ENCODE measurements at regions not wholly inside any gene's neighbourhood (a gene's known extent, or its start where the extent isn't known, plus 50 kb on each side); places are given as distances from the start of the nearest gene placed in this dataset.

- H3K4me2 ChIP-seq (ENCODE audit: control insufficient read depth, extremely low read depth, insufficient read depth, low read depth, low read length): no peak overlapping the region
- dilution Hi-C loops (cut with MboI; ENCODE audit: extremely low pct_ligation_motif_present, low sequenced_read_pairs): no loop called here
- no peaks in the 10 kb centered on the region for H3K9me3 ChIP-seq (ENCODE audit: control insufficient read depth, low read depth, low read length)
- no peak overlapping the region for H3K4me3 ChIP-seq (ENCODE audit: control insufficient read depth in 2 of 3, extremely low read depth in 1 of 3, insufficient read depth in 2 of 3, low read depth in 1 of 3, low read length in 3 of 3)
- H3K79me2 ChIP-seq (ENCODE audit: control insufficient read depth, insufficient read depth, low read length): no peaks in the 10 kb centered on the region
- no peaks in the 10 kb centered on the region for H3K36me3 ChIP-seq (ENCODE audit: control insufficient read depth in 2 of 2, extremely low read depth in 1 of 2, insufficient read depth in 2 of 2, low read length in 2 of 2)
- no peak overlapping the region for H2AFZ ChIP-seq (ENCODE audit: control insufficient read depth, low read length)
- no peak overlapping the region for H3K27ac ChIP-seq (ENCODE audit: control insufficient read depth, insufficient read depth, low read length)
- H3K9ac ChIP-seq (ENCODE audit: control insufficient read depth, extremely low read depth, insufficient read depth, low read length): no peak overlapping the region
- H4K20me1 ChIP-seq (ENCODE audit: control insufficient read depth, extremely low read depth, insufficient read depth, low read length): no peaks in the 10 kb centered on the region
- no peaks in the 10 kb centered on the region for H3K4me1 ChIP-seq (ENCODE audit: control insufficient read depth, extremely low read depth, insufficient read depth, low read length)
- no peak for DNase-seq (ENCODE audit: low read depth, low spot score)
- H3K9me1 ChIP-seq (ENCODE audit: control insufficient read depth, extremely low read depth, insufficient read depth, low read length): no peaks in the 10 kb centered on the region
- no peak for TF ChIP-seq EZH2 (IDR thresholded peaks at IDR 0.05; ENCODE audit: low read length)
- TF ChIP-seq CTCF (optimal IDR thresholded peaks at IDR 0.05 in 1 of 3, IDR thresholded peaks at IDR 0.05 in 1 of 3, conservative IDR thresholded peaks at IDR 0.05 in 1 of 3; ENCODE audit: extremely low read depth in 1 of 3, insufficient read depth in 2 of 3, low read length in 3 of 3): no peak
- no peaks in the 10 kb centered on the region for H3K27me3 ChIP-seq (ENCODE audit: control insufficient read depth, extremely low read depth, insufficient read depth, low read length)
- no peak for FAIRE-seq
Observed at GRCh38 chr10:124172181-124172916, 79.0 kb upstream of the CHST15 start.

GRCh38 chr10:124171561-124171960 is 78.2 kb upstream of the CHST15 start:
- no peaks in the 10 kb centered on the region for H3K9me3 ChIP-seq (ENCODE audit: control insufficient read depth, low read depth, low read length)
- H3K27me3 ChIP-seq (ENCODE audit: control insufficient read depth, extremely low read depth, insufficient read depth, low read length): no peaks in the 10 kb centered on the region
- no peaks in the 10 kb centered on the region for H3K9me1 ChIP-seq (ENCODE audit: control insufficient read depth, extremely low read depth, insufficient read depth, low read length)
- no peak overlapping the region for H3K4me2 ChIP-seq (ENCODE audit: control insufficient read depth, extremely low read depth, insufficient read depth, low read depth, low read length)
- no peaks in the 10 kb centered on the region for H4K20me1 ChIP-seq (ENCODE audit: control insufficient read depth, extremely low read depth, insufficient read depth, low read length)
- DNase-seq (ENCODE audit: low read depth, low spot score) (no peak), FAIRE-seq (no peak)
- H3K36me3 ChIP-seq (ENCODE audit: control insufficient read depth in 2 of 2, extremely low read depth in 1 of 2, insufficient read depth in 2 of 2, low read length in 2 of 2): no peaks in the 10 kb centered on the region
- TF ChIP-seq CTCF (optimal IDR thresholded peaks at IDR 0.05 in 1 of 3, IDR thresholded peaks at IDR 0.05 in 1 of 3, conservative IDR thresholded peaks at IDR 0.05 in 1 of 3; ENCODE audit: extremely low read depth in 1 of 3, insufficient read depth in 2 of 3, low read length in 3 of 3) (no peak), EZH2 (IDR thresholded peaks at IDR 0.05; ENCODE audit: low read length) (no peak)
- no peak overlapping the region for H3K27ac ChIP-seq (ENCODE audit: control insufficient read depth, insufficient read depth, low read length)
- no peak overlapping the region for H3K4me3 ChIP-seq (ENCODE audit: control insufficient read depth in 2 of 3, extremely low read depth in 1 of 3, insufficient read depth in 2 of 3, low read depth in 1 of 3, low read length in 3 of 3)
- dilution Hi-C loops (cut with MboI; ENCODE audit: extremely low pct_ligation_motif_present, low sequenced_read_pairs): no loop called here
- no peaks in the 10 kb centered on the region for H3K4me1 ChIP-seq (ENCODE audit: control insufficient read depth, extremely low read depth, insufficient read depth, low read length)
- no peak overlapping the region for H3K9ac ChIP-seq (ENCODE audit: control insufficient read depth, extremely low read depth, insufficient read depth, low read length)
- no peaks in the 10 kb centered on the region for H3K79me2 ChIP-seq (ENCODE audit: control insufficient read depth, insufficient read depth, low read length)
- no peak overlapping the region for H2AFZ ChIP-seq (ENCODE audit: control insufficient read depth, low read length)
